Fibroblast of lung (primary cell): ENCODE measurements at regions not wholly inside any gene's neighbourhood (a gene's known extent, or its start where the extent isn't known, plus 50 kb on each side); places are given as distances from the start of the nearest gene placed in this dataset.
"Not testable (repeated sequence)": the region's sequence is repeated elsewhere in the genome, so short reads cannot be mapped to it uniquely, and the experiment has no call there.

Experiments
- DNase-seq, 2 donors: peaks; one replicate each; pipeline versions ENCODE4 v3.0.0 to v3.0.0-alpha.2; 2010; ENCODE audit warnings: low read depth in 2 of 2
- H2AFZ ChIP-seq: 2 replicates; pipeline ENCODE4 v1.5.1; 2012; ENCODE audit warnings: low read length, control low read depth, inconsistent platforms
- H3K27ac ChIP-seq: 2 replicates; pipeline ENCODE4 v1.5.1; 2011; ENCODE audit warnings: low read length, control low read depth; ENCODE audit not compliant: insufficient read depth
- H3K27me3 ChIP-seq: 2 replicates; pipeline ENCODE4 v1.5.1; 2011; ENCODE audit warnings: mild to moderate bottlenecking, low read length; ENCODE audit not compliant: control insufficient read depth, insufficient read depth
- H3K36me3 ChIP-seq: 2 replicates; pipeline ENCODE4 v1.5.1; 2011; ENCODE audit warnings: low read length; ENCODE audit not compliant: control insufficient read depth, insufficient read depth
- H3K4me1 ChIP-seq: 2 replicates; pipeline ENCODE4 v1.5.1; 2011; ENCODE audit warnings: low read length; ENCODE audit not compliant: control insufficient read depth, insufficient read depth; ENCODE audit errors: extremely low read depth
- H3K4me2 ChIP-seq: 2 replicates; pipeline ENCODE4 v1.5.1; 2011; ENCODE audit warnings: low read length, control low read depth; ENCODE audit not compliant: insufficient read depth; ENCODE audit errors: extremely low read depth
- H3K4me3 ChIP-seq, 4 experiments: fragments of 200-600 bp in 1 of 4; sonication (generic) in 1 of 4; replicated peaks in 1 of 4; 2 replicates each; pipeline ENCODE4 v1.5.1; 2011 to 2016; ENCODE audit warnings: low read length in 4 of 4, low read depth in 3 of 4, mild to moderate bottlenecking in 3 of 4, control low read depth in 2 of 4, inconsistent platforms in 1 of 4, mixed read lengths in 1 of 4; ENCODE audit not compliant: insufficient read depth in 1 of 4; ENCODE audit errors: control extremely low read depth in 1 of 4
- H3K79me2 ChIP-seq: 2 replicates; pipeline ENCODE4 v1.5.1; 2012; ENCODE audit warnings: mild to moderate bottlenecking, low read length, inconsistent platforms; ENCODE audit not compliant: control insufficient read depth, insufficient read depth
- H3K9ac ChIP-seq: 2 replicates; pipeline ENCODE4 v1.5.1; 2011; ENCODE audit warnings: mild to moderate bottlenecking, low read length, control low read depth; ENCODE audit not compliant: insufficient read depth
- H3K9me3 ChIP-seq: 2 replicates; pipeline ENCODE4 v1.5.1; 2012; ENCODE audit warnings: low read depth, low read length; ENCODE audit not compliant: control insufficient read depth, insufficient read depth
- H4K20me1 ChIP-seq: 2 replicates; pipeline ENCODE4 v1.5.1; 2011; ENCODE audit warnings: low read length; ENCODE audit not compliant: control insufficient read depth, insufficient read depth; ENCODE audit errors: extremely low read depth
- EZH2 ChIP-seq: IDR thresholded peaks from 2 replicates; pipeline ENCODE4 v1.5.1; 2012; ENCODE audit warnings: low read length, control low read depth, mild to moderate bottlenecking; ENCODE audit errors: missing control alignments
- TF ChIP-seq, protein P1 (sequence below), 2 donors: IDR thresholded peaks in 1 of 2; conservative IDR thresholded peaks in 1 of 2; 1 replicate in 1 of 2; 2 replicates in 1 of 2; pipeline ENCODE4 v1.5.1; 2011 to 2012; ENCODE audit warnings: low read length in 2 of 2, control low read depth in 1 of 2, inconsistent platforms in 1 of 2, low read depth in 1 of 2, mild to moderate bottlenecking in 1 of 2

GRCh38 chr1:188826800-188827199, 1650.9 kb downstream of the BRINP3 start:
- Histone ChIP-seq H2AFZ (no peak overlapping the region), H3K79me2 (no peaks in the 10 kb centered on the region), H3K27ac (no peak overlapping the region), H3K4me1 (no peaks in the 10 kb centered on the region), H3K9me3 (no peaks in the 10 kb centered on the region), H3K4me3 (no peak overlapping the region), H3K36me3 (no peaks in the 10 kb centered on the region), H3K4me2 (no peak overlapping the region), H4K20me1 (no peaks in the 10 kb centered on the region), H3K27me3 (no peaks in the 10 kb centered on the region), H3K9ac (no peak overlapping the region)
- no peak for TF ChIP-seq EZH2
- TF ChIP-seq, protein P1, sequence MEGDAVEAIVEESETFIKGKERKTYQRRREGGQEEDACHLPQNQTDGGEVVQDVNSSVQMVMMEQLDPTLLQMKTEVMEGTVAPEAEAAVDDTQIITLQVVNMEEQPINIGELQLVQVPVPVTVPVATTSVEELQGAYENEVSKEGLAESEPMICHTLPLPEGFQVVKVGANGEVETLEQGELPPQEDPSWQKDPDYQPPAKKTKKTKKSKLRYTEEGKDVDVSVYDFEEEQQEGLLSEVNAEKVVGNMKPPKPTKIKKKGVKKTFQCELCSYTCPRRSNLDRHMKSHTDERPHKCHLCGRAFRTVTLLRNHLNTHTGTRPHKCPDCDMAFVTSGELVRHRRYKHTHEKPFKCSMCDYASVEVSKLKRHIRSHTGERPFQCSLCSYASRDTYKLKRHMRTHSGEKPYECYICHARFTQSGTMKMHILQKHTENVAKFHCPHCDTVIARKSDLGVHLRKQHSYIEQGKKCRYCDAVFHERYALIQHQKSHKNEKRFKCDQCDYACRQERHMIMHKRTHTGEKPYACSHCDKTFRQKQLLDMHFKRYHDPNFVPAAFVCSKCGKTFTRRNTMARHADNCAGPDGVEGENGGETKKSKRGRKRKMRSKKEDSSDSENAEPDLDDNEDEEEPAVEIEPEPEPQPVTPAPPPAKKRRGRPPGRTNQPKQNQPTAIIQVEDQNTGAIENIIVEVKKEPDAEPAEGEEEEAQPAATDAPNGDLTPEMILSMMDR (conservative IDR thresholded peaks at IDR 0.05 in 1 of 2, IDR thresholded peaks at IDR 0.05 in 1 of 2; ENCODE audit: low read depth in 1 of 2, low read length in 2 of 2), result no peak
- DNase-seq, result no peak

DNA sequence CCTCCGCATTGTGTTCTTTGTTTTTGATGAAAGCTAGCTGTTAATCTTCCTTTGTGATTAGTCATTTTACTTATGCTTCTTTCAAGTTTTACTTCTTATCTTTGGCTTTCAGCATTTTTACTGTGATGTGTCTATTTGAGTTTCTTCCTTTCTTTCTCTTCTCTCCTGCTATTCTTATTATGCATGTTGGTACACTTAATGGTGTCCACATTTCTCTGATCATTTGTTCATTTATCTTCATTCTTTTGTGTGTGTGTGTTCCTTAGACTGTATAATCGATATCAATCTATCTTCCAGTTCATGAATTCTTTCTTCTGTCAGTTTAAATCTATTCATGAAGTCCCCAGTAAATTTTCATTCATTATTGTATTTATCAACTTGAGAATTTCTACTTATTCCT, 1650.3 kb downstream of the BRINP3 start:
- H2AFZ ChIP-seq, result no peak overlapping the region
- H3K9me3 ChIP-seq, result no peaks in the 10 kb centered on the region
- no peaks in the 10 kb centered on the region for H3K79me2 ChIP-seq
- no peak for DNase-seq
- H3K4me1 ChIP-seq, result no peaks in the 10 kb centered on the region
- H3K4me3 ChIP-seq, result no peak overlapping the region
- TF ChIP-seq EZH2, result no peak
- TF ChIP-seq, protein P1 (conservative IDR thresholded peaks at IDR 0.05 in 1 of 2, IDR thresholded peaks at IDR 0.05 in 1 of 2; ENCODE audit: low read depth in 1 of 2, low read length in 2 of 2), result no peak
- H3K27me3 ChIP-seq, result no peaks in the 10 kb centered on the region
- H3K4me2 ChIP-seq, result no peak overlapping the region
- no peaks in the 10 kb centered on the region for H4K20me1 ChIP-seq
- no peak overlapping the region for H3K9ac ChIP-seq
- H3K36me3 ChIP-seq, result no peaks in the 10 kb centered on the region
- no peak overlapping the region for H3K27ac ChIP-seq

GRCh38 chr1:188841111-188841696, 1636.5 kb downstream of the BRINP3 start:
- H3K36me3 ChIP-seq, H3K4me2 ChIP-seq, H3K9ac ChIP-seq, H3K27ac ChIP-seq, DNase-seq, H3K27me3 ChIP-seq, H3K4me1 ChIP-seq, H2AFZ ChIP-seq, H3K4me3 ChIP-seq, H4K20me1 ChIP-seq, H3K9me3 ChIP-seq, H3K79me2 ChIP-seq: not testable (repeated sequence)
